GM23338 (cell line): ENCODE measurements at regions not wholly inside any gene's neighbourhood (a gene's known extent, or its start where the extent isn't known, plus 50 kb on each side); places are given as distances from the start of the nearest gene placed in this dataset.

Experiments used
- ATAC-seq: fragments of 200-7000 bp; cut with Tn5 transposase; 3 replicates; pipeline ENCODE4 v1.9.1; 2020
- DNase-seq: peaks from one replicate; pipeline ENCODE4 v3.0.0-alpha.2; 2015; ENCODE audit warnings: low spot score
- H2AFZ ChIP-seq: fragments of 200-600 bp; sonication (generic); 2 replicates; pipeline ENCODE4 v1.8.0; 2016; ENCODE audit warnings: antibody characterized with exemption, mild to moderate bottlenecking, moderate library complexity
- H3F3A ChIP-seq: fragments of 200-600 bp; sonication (generic); replicated peaks from 2 replicates; pipeline ENCODE4 v1.8.0; 2017; ENCODE audit warnings: antibody characterized with exemption, mixed run types, low read depth
- H3K27ac ChIP-seq: fragments of 200-600 bp; sonication (generic); 2 replicates; pipeline ENCODE4 v1.6.1; 2016; ENCODE audit warnings: low read depth
- H3K27me3 ChIP-seq: fragments of 200-600 bp; sonication (generic); 2 replicates; pipeline ENCODE4 v1.8.0; 2016; ENCODE audit warnings: mild to moderate bottlenecking, mixed run types, moderate library complexity; ENCODE audit not compliant: insufficient read depth
- H3K36me3 ChIP-seq: fragments of 200-600 bp; sonication (generic); 2 replicates; pipeline ENCODE4 v1.8.0; 2016; ENCODE audit warnings: mild to moderate bottlenecking; ENCODE audit not compliant: insufficient read depth
- H3K4me1 ChIP-seq: fragments of 200-600 bp; sonication (generic); 2 replicates; pipeline ENCODE4 v1.8.0; 2016; ENCODE audit warnings: mild to moderate bottlenecking, moderate library complexity; ENCODE audit not compliant: insufficient read depth
- H3K4me2 ChIP-seq: fragments of 200-600 bp; sonication (generic); 2 replicates; pipeline ENCODE4 v1.7.1; 2017; ENCODE audit warnings: mixed run types
- H3K4me3 ChIP-seq: fragments of 200-600 bp; sonication (generic); 2 replicates; pipeline ENCODE4 v1.6.1; 2016; ENCODE audit warnings: mixed run types
- H3K79me2 ChIP-seq: fragments of 200-600 bp; sonication (generic); replicated peaks from 2 replicates; pipeline ENCODE4 v1.8.0; 2017; ENCODE audit warnings: mild to moderate bottlenecking; ENCODE audit not compliant: insufficient read depth
- H3K9me2 ChIP-seq: fragments of 200-600 bp; sonication (generic); 2 replicates; pipeline ENCODE4 v1.8.0; 2017; ENCODE audit not compliant: insufficient read depth
- H4K20me1 ChIP-seq: fragments of 200-600 bp; sonication (generic); replicated peaks from 2 replicates; pipeline ENCODE4 v1.8.0; 2017; ENCODE audit warnings: mild to moderate bottlenecking; ENCODE audit not compliant: insufficient read depth
- H3K27ac Mint-ChIP-seq: 2 replicates; pipeline ENCODE4 v1.8.0; 2020; ENCODE audit warnings: inconsistent platforms, mild to moderate bottlenecking, moderate library complexity, mixed read lengths
- H3K27me3 Mint-ChIP-seq: 3 replicates; pipeline ENCODE4 v1.8.0; 2022; ENCODE audit warnings: low read depth, mild to moderate bottlenecking, moderate library complexity, mixed read lengths, inconsistent platforms; ENCODE audit not compliant: insufficient read depth, poor library complexity
- H3K36me3 Mint-ChIP-seq: 3 replicates; pipeline ENCODE4 v1.8.0; 2021; ENCODE audit warnings: low read depth, mild to moderate bottlenecking, inconsistent platforms, moderate library complexity, mixed read lengths
- H3K4me1 Mint-ChIP-seq: 3 replicates; pipeline ENCODE4 v1.8.0; 2020; ENCODE audit warnings: mild to moderate bottlenecking, inconsistent platforms, mixed read lengths
- H3K4me3 Mint-ChIP-seq: 3 replicates; pipeline ENCODE4 v1.8.0; 2021; ENCODE audit warnings: moderate library complexity, mild to moderate bottlenecking, inconsistent platforms, mixed read lengths
- H3K9me3 Mint-ChIP-seq: 3 replicates; pipeline ENCODE4 v1.8.0; 2020; ENCODE audit warnings: moderate library complexity, mild to moderate bottlenecking, inconsistent platforms, mixed read lengths
- ETS1 ChIP-seq: IDR thresholded peaks from 2 replicates; pipeline ENCODE4 v1.6.1; 2016; ENCODE audit warnings: antibody characterized with exemption
- EZH2phosphoT487 ChIP-seq: fragments of 200-600 bp; sonication (generic); IDR thresholded peaks from one replicate; pipeline ENCODE4 v1.8.1; 2018; ENCODE audit warnings: antibody characterized with exemption; ENCODE audit not compliant: unreplicated experiment
- JUNB ChIP-seq: IDR thresholded peaks from one replicate; pipeline ENCODE4 v1.6.1; 2016; ENCODE audit warnings: antibody characterized with exemption; ENCODE audit not compliant: unreplicated experiment
- NANOG ChIP-seq: IDR thresholded peaks from 2 replicates; pipeline ENCODE4 v1.6.1; 2016; ENCODE audit warnings: antibody characterized with exemption, borderline replicate concordance
- REST ChIP-seq: IDR thresholded peaks from one replicate; pipeline ENCODE4 v1.6.1; 2018; ENCODE audit warnings: antibody characterized with exemption; ENCODE audit not compliant: unreplicated experiment
- ZNF114 ChIP-seq: fragments of 250-450 bp; sonication (Bioruptor Pico); IDR thresholded peaks from 2 replicates; pipeline ENCODE4 v1.5.0; 2020; ENCODE audit warnings: mild to moderate bottlenecking, moderate library complexity
- ZNF331 ChIP-seq: fragments of 250-450 bp; sonication (Bioruptor Pico); IDR thresholded peaks from 2 replicates; pipeline ENCODE4 v1.5.0; 2020; ENCODE audit warnings: low read depth, mild to moderate bottlenecking, moderate library complexity
- ZNF462 ChIP-seq: fragments of 250-450 bp; sonication (Bioruptor Pico); IDR thresholded peaks from 2 replicates; pipeline ENCODE4 v1.5.0; 2020; ENCODE audit warnings: mild to moderate bottlenecking, moderate library complexity

- TF ChIP-seq ZNF462 (CRISPR knock-in tag) (no peak), EZH2phosphoT487 (no peak), ZNF331 (CRISPR knock-in tag) (no peak)
These were observed 62.1 kb downstream of the C9orf50 start (continued) for GRCh38 chr9:129558551-129559505.

- Mint-ChIP-seq H3K27me3 (peaks cover 23% of the 10 kb centered on the region), H3K4me1 (peaks cover 63% of the 10 kb centered on the region), H3K4me3 (peak overlapping the region; percentile 20; the same call in 1 of the 3 replicates), H3K27ac (peak overlapping the region; percentile 38), H3K36me3 (no peaks in the 10 kb centered on the region), H3K9me3 (no peaks in the 10 kb centered on the region)
- DNase-seq (peak; percentile 39), ATAC-seq (peak; percentile 1)
- Histone ChIP-seq H3K4me1 (peaks cover 61% of the 10 kb centered on the region), H3F3A (peaks cover 5% of the 10 kb centered on the region; the same call in 1 of the 2 replicates), H2AFZ (no peak overlapping the region), H3K36me3 (no peaks in the 10 kb centered on the region), H3K79me2 (no peaks in the 10 kb centered on the region), H3K27me3 (peaks cover 13% of the 10 kb centered on the region), H3K4me2 (peak overlapping the region; percentile 73), H3K4me3 (peak overlapping the region; percentile 39; the same call in 1 of the 2 replicates), H3K27ac (no peak overlapping the region), H4K20me1 (no peaks in the 10 kb centered on the region), H3K9me2 (no peaks in the 10 kb centered on the region)
- TF ChIP-seq REST (no peak), ETS1 (no peak), ZNF114 (CRISPR knock-in tag) (no peak), NANOG (no peak), JUNB (no peak)
These were observed 62.8 kb downstream of the C9orf50 start for GRCh38 chr9:129558063-129558550.
